Rectal smooth muscle tissue (tissue), 1 donor: ENCODE measurements at regions not wholly inside any gene's neighbourhood (a gene's known extent, or its start where the extent isn't known, plus 50 kb on each side); places are given as distances from the start of the nearest gene placed in this dataset.
A peak's percentile ranks its signal among the peaks of the same experiment; 100 is the strongest.

Source experiments
- H3K27ac ChIP-seq: one replicate; pipeline ENCODE4 v1.7.0; 2013; ENCODE audit warnings: low read depth, low read length, inconsistent platforms
- H3K27me3 ChIP-seq: one replicate; pipeline ENCODE4 v1.7.0; 2013; ENCODE audit warnings: low read length; ENCODE audit not compliant: control insufficient read depth, insufficient read depth
- H3K36me3 ChIP-seq: one replicate; pipeline ENCODE4 v1.7.0; 2013; ENCODE audit warnings: low read length; ENCODE audit not compliant: control insufficient read depth, insufficient read depth
- H3K4me1 ChIP-seq: one replicate; pipeline ENCODE4 v1.7.0; 2013; ENCODE audit warnings: low read length; ENCODE audit not compliant: control insufficient read depth, insufficient read depth
- H3K4me3 ChIP-seq: one replicate; pipeline ENCODE4 v1.7.0; 2013; ENCODE audit warnings: low read length
- H3K9ac ChIP-seq: one replicate; pipeline ENCODE4 v1.7.0; 2013; ENCODE audit warnings: low read length

DNA sequence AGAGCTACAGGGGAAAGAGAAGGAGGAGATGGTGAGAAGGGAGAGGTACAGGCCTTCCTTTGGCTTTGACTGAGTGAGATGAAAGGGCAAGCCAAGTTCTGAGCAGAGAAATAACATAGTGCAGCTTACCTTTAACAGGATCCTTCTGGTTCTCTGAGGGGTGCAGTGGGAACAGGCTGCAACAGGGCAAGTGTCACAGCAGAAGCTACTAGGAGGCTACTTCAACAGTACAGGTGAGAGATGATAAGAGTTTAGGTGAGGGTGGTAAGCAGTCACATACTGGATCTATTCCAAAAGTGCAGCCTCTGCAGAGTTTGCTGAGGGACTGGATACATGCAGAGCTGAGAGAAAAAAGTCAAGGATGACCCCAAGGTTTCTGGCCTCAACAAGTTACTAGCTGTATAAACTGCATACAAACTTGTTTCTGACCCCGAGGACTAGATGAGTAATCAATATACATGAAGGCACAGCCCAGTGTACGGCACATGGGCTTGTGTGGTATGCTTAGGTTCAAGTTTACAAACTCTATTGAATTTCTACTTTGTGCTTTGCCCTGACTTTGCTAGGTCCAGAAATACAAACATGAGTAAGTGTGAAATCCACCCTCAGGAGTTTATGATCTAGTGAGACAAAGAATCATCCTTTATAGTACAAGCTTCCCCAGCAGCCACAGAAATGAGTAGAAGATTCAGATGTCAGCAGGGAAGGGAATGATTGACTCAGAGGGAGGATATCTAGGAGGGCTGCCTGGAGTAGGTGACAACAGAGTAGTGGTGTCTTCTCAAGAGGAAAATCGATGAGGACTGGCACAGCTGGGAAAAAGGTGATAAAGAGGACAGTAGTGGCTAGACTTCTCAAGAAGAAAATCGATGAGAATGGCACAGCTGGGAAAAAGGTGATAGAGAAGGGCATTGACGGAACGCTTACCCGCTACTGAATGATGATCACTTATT, 78.2 kb upstream of the TJP1 start:
- H3K27me3 ChIP-seq = no peaks in the 10 kb centered on the region
- no peaks in the 10 kb centered on the region for H3K4me1 ChIP-seq
- no peak overlapping the region for H3K4me3 ChIP-seq

GRCh38 chr15:29896062-29896461, 73.8 kb upstream of the TJP1 start:
- H3K36me3 ChIP-seq = no peaks in the 10 kb centered on the region
- H3K4me1 ChIP-seq = no peaks in the 10 kb centered on the region
- H3K27me3 ChIP-seq = no peaks in the 10 kb centered on the region
- no peak overlapping the region for H3K4me3 ChIP-seq
- no peak overlapping the region for H3K27ac ChIP-seq
- H3K9ac ChIP-seq = no peak overlapping the region

More for the DNA sequence above, 78.2 kb upstream of the TJP1 start:
- Histone ChIP-seq H3K36me3 (no peaks in the 10 kb centered on the region), H3K9ac (no peak overlapping the region), H3K27ac (no peak overlapping the region)

DNA sequence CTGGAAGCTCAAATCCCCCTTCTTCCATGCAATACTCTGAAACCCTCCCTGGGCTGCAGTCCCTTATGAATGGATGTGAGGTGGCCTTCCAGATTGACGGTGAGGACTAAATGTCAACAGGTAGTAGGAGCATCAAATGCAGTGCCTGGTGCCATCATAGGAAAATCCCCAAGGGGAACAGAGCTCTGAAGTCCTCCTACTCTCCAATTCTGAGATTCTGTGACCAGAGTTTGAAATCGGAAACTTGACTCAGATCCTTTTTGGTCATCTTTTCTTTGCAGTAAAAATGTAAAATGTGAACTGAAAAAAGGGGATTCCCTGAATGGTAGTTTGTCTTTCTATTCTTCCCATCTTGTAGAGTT, 68.8 kb upstream of the TJP1 start:
- Histone ChIP-seq H3K36me3 (no peaks in the 10 kb centered on the region), H3K4me3 (no peak overlapping the region), H3K4me1 (peaks cover 5% of the 10 kb centered on the region), H3K27me3 (no peaks in the 10 kb centered on the region), H3K27ac (no peak overlapping the region), H3K9ac (no peak overlapping the region)

- no peaks in the 10 kb centered on the region for H3K27me3 ChIP-seq
- no peak overlapping the region for H3K27ac ChIP-seq
- no peaks in the 10 kb centered on the region for H3K36me3 ChIP-seq
- H3K9ac ChIP-seq = no peak overlapping the region
- no peak overlapping the region for H3K4me3 ChIP-seq
- peaks cover 5% of the 10 kb centered on the region for H3K4me1 ChIP-seq
These were observed 68.2 kb upstream of the TJP1 start for GRCh38 chr15:29890336-29891095.

DNA sequence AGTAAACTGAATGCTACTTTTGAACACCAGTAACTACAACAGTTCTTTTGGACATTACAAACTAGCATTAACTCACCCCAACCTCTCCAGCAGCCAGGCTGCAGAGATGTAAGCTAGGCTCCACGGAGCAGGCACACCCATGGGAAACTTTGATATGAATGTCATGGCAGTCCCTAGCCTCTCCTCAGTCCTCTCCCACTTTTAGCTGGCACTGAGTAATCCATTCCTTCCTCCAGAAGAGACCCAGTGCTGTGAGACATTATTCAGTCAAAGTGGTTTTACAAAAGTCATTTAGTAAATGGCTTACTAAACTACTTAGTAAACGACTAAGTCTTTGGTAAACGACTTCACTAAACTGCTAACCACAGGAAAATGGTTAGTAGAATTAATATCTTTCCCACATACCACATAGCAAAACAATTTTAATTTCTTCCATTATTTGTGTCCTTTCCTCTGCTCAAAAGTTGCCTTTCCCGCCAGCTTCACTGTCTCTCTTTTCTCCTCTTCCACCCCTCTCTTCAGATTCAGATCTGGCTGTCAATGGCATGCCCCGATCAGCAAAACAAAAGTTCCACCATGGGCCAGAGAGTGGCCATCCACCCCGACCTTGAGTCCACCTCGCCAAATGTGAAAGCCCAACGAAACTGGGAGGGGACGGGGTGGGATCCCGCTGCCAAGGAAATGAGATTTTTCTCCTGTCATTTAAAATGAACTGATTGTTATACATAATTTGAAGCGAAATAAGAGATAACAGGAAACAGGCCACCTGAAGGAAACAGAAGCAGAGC, 67.5 kb upstream of the TJP1 start:
- no peaks in the 10 kb centered on the region for H3K36me3 ChIP-seq
- H3K4me3 ChIP-seq = no peak overlapping the region
- no peak overlapping the region for H3K27ac ChIP-seq
- no peaks in the 10 kb centered on the region for H3K27me3 ChIP-seq
- H3K4me1 ChIP-seq = peaks cover 11% of the 10 kb centered on the region
- H3K9ac ChIP-seq = no peak overlapping the region

GRCh38 chr15:29888646-29889045, 66.4 kb upstream of the TJP1 start:
- H3K27ac ChIP-seq = peak overlapping the region; percentile 45
- H3K4me1 ChIP-seq = peaks cover 13% of the 10 kb centered on the region
- H3K9ac ChIP-seq = no peak overlapping the region
- no peaks in the 10 kb centered on the region for H3K36me3 ChIP-seq
- H3K4me3 ChIP-seq = no peak overlapping the region
- H3K27me3 ChIP-seq = no peaks in the 10 kb centered on the region

DNA sequence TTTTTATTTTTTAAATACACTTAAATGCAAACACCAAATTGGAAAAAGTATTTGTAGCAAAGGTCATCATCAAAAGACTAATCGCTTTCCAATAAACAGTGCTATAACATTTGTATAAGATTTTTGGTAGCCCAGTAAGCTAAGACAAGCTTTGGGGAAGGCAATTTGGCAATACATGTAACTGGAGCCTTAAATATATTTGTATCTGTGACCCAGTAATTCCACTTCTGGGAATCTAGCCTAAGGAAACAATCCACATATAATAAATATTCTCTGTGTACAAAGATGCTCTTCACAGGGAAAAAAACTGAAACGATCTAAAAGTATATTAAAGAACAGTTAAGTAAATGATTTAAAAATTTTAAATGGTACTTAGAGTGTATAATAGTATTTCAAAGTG, 65.5 kb upstream of the TJP1 start:
- H3K27me3 ChIP-seq = no peaks in the 10 kb centered on the region
- H3K36me3 ChIP-seq = no peaks in the 10 kb centered on the region
- no peak overlapping the region for H3K27ac ChIP-seq

DNA sequence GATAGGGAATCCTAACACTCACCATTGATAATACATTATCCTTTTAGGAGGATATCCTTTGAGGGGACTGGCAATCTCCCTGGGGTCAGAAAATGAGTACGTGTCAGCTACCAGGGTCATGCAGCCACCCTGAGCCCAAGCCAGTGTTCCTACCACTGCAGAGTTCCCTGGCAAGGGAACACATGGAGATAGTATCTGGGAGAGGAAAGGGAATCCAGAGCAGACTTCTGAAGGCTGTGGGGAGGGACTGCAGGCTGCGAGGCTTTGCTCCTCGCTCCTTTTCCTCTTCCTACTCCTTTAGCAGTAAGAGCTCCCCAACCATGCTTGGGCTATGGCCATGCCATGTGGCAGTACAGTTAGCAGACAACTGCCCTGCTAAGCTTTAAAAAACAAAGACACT, 62.9 kb upstream of the TJP1 start:
- Histone ChIP-seq H3K27ac (peak overlapping the region; percentile 16), H3K4me3 (no peak overlapping the region), H3K27me3 (no peaks in the 10 kb centered on the region), H3K36me3 (no peaks in the 10 kb centered on the region), H3K9ac (no peak overlapping the region), H3K4me1 (peaks cover 25% of the 10 kb centered on the region)

More for the DNA sequence above, 65.5 kb upstream of the TJP1 start:
- H3K4me1 ChIP-seq = peaks cover 21% of the 10 kb centered on the region
- no peak overlapping the region for H3K9ac ChIP-seq
- H3K4me3 ChIP-seq = no peak overlapping the region

DNA sequence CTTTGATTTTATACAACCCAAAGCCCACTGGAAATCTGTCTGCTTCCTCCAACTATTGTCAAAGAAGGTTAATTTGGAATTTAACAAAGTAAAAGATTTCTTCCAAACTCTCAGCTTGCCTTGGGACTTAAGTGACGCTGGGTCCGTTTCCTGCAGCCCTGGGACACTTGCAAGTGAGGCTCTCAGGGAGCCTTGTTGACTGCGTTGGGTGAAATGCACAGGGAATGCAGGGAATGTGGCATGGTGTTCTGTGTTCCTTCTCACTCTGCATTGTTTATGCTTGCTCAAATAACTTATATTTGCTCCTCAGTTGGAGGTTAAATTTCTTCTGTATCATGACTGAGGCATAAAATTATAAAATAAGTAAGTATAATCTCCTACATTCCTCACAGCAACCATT, 60.9 kb upstream of the TJP1 start:
- Histone ChIP-seq H3K27ac (peak overlapping the region; percentile 7), H3K4me3 (no peak overlapping the region)

DNA sequence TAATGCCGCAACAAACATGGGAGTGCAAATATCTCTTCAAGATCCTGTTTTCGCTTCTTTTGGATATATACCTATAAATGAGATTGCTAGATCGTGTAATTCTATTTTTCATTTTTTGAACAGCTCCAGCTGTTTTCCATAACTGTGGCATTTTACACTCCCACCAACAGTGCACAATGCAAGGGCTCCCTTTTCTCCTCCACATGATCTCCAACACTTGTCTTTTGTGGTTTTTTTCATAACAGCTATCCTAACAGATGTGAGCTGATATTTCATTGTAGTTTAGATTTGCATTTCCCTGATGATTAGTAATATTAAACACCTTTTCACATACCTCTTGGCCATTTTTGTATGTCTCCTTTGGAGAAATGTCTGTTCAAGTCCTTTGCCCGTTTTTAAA, 58.6 kb upstream of the TJP1 start:
- H3K9ac ChIP-seq = no peak overlapping the region
- H3K27me3 ChIP-seq = no peaks in the 10 kb centered on the region
- H3K4me3 ChIP-seq = no peak overlapping the region
- no peak overlapping the region for H3K27ac ChIP-seq
- no peaks in the 10 kb centered on the region for H3K36me3 ChIP-seq
- peaks cover 20% of the 10 kb centered on the region for H3K4me1 ChIP-seq

More for the DNA sequence above, 60.9 kb upstream of the TJP1 start:
- peaks cover 20% of the 10 kb centered on the region for H3K4me1 ChIP-seq
- H3K27me3 ChIP-seq = no peaks in the 10 kb centered on the region
- no peaks in the 10 kb centered on the region for H3K36me3 ChIP-seq
- H3K9ac ChIP-seq = no peak overlapping the region

GRCh38 chr15:29880341-29880740, 58.1 kb upstream of the TJP1 start:
- Histone ChIP-seq H3K27me3 (no peaks in the 10 kb centered on the region), H3K36me3 (no peaks in the 10 kb centered on the region), H3K9ac (no peak overlapping the region), H3K27ac (no peak overlapping the region), H3K4me3 (no peak overlapping the region), H3K4me1 (peaks cover 20% of the 10 kb centered on the region)

- Histone ChIP-seq H3K9ac (no peak overlapping the region), H3K4me3 (no peak overlapping the region), H3K27ac (no peak overlapping the region), H3K4me1 (peaks cover 10% of the 10 kb centered on the region), H3K27me3 (no peaks in the 10 kb centered on the region), H3K36me3 (no peaks in the 10 kb centered on the region)
These were observed 52.7 kb upstream of the TJP1 start for GRCh38 chr15:29874977-29875376.
